ENCODE measurements at regions not wholly inside any gene's neighbourhood (a gene's known extent, or its start where the extent isn't known, plus 50 kb on each side); places are given as distances from the start of the nearest gene placed in this dataset.
"Not testable (repeated sequence)": the region's sequence is repeated elsewhere in the genome, so short reads cannot be mapped to it uniquely, and the experiment has no call there.

GRCh38 chr2:154960802-154961583 is 262.5 kb downstream of the KCNJ3 start:
- no peak for DNase-seq (ENCODE audit: extremely low read depth in 1 of 11, low read depth in 9 of 11, low spot score in 4 of 11)

- peak in 3 of 11 donors; percentile 3 to 18 (median 15) for DNase-seq (ENCODE audit: extremely low read depth in 1 of 11, low read depth in 9 of 11, low spot score in 4 of 11)
Measured at GRCh38 chr2:154952346-154952980, 254.0 kb downstream of the KCNJ3 start.

- DNase-seq (ENCODE audit: extremely low read depth in 1 of 11, low read depth in 9 of 11, low spot score in 4 of 11): not testable (repeated sequence)
Measured at GRCh38 chr2:154947416-154947815, 248.9 kb downstream of the KCNJ3 start.

DNA sequence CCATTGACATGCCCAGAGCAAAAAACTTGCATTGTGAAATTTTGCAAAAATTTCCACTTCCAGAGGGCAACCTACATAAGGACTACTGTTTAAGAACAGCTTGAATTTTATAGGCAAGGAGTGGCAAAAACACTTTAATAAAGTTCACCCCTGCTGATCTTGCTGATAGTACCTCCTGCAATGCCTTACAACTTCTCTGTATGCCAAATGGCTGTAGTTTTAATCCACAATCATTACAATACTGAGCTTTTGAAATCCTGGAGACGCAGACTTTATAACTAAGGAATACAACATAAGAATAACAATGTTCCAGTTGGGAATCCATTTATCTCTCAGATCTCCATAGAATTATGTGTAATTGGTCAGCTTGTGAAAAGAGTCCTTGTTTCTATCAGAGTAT is 247.5 kb downstream of the KCNJ3 start:
- DNase-seq (ENCODE audit: extremely low read depth in 1 of 11, low read depth in 9 of 11, low spot score in 4 of 11): no peak

- DNase-seq (ENCODE audit: extremely low read depth in 1 of 11, low read depth in 9 of 11, low spot score in 4 of 11): no peak
Measured at GRCh38 chr2:154941379-154941778, 242.9 kb downstream of the KCNJ3 start.

DNA sequence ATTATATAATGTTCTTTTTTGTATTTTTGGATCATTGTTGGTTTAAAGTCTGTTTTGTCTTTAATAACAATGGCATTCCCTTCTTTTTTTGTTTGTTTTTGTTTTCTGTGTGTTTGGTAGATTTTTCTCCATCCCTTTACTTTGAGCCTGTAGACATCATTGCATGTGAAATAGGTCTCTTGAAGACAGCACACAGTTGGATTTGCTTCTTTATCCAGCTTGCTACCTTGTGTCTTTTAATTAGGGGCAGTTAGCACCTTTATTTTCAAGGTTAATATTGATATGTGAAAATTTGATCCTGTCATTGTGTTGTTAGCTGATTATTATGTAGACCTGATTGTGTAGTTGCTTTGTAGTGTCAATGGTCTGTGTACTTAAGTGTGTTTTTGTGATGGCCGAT is 235.7 kb downstream of the KCNJ3 start:
- DNase-seq (ENCODE audit: extremely low read depth in 1 of 11, low read depth in 9 of 11, low spot score in 4 of 11): no peak

DNA sequence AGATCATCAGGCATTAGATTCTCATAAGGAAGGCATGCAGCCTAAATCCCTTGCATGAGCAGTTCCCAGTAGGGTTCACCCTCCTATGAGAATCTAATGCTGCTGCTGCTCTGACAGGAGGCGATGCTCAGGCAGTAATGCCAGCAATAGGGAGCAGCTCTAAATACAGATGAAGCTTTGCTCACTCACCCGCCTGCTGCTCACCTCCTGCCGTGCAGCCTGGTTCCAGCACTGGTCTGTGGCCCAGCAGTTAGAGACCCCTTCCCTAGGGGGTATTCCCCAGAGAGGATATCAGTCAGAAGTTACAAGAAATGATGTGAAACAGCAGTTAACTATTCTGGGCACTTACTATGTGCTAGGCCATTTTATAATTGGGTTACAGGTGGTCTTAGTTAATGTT is 226.0 kb downstream of the KCNJ3 start:
- DNase-seq (ENCODE audit: extremely low read depth in 1 of 11, low read depth in 9 of 11, low spot score in 4 of 11): no peak

GRCh38 chr2:154914561-154914960 is 216.1 kb downstream of the KCNJ3 start:
- no peak for DNase-seq (ENCODE audit: extremely low read depth in 1 of 11, low read depth in 9 of 11, low spot score in 4 of 11)

GRCh38 chr2:154912215-154912614 is 213.7 kb downstream of the KCNJ3 start:
- no peak for DNase-seq (ENCODE audit: extremely low read depth in 1 of 11, low read depth in 9 of 11, low spot score in 4 of 11)

DNA sequence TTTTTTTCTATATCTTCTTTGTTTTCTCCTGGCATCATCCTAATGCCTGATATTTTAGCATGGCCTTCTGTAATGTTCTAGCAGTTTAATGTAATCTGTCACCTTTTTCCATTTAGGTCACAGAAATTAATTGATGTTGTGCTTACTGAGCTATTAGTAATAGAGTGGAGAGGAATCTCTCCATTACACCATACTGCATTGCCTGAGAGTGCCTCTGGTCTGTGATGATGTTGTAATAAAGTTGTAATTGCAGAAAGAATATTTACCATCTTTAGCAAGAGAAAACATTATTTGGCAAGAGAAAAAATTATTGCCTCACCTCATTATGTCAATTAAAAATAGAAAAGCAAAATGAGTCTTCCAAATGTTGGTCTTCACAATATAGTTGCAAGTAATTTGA is 213.2 kb downstream of the KCNJ3 start:
- no peak for DNase-seq (ENCODE audit: extremely low read depth in 1 of 11, low read depth in 9 of 11, low spot score in 4 of 11)

GRCh38 chr2:154910701-154911100 is 212.2 kb downstream of the KCNJ3 start:
- DNase-seq (ENCODE audit: extremely low read depth in 1 of 11, low read depth in 9 of 11, low spot score in 4 of 11): no peak

GRCh38 chr2:154908327-154908726 is 209.8 kb downstream of the KCNJ3 start:
- no peak for DNase-seq (ENCODE audit: extremely low read depth in 1 of 11, low read depth in 9 of 11, low spot score in 4 of 11)

Data from renal cortex interstitium (tissue), 11 donors.